ENCODE measurements at regions not wholly inside any gene's neighbourhood (a gene's known extent, or its start where the extent isn't known, plus 50 kb on each side); places are given as distances from the start of the nearest gene placed in this dataset.

GRCh38 chr10:123536176-123536845 lies 129.8 kb upstream of the GPR26 start:
- no peaks in the 10 kb centered on the region for H3K36me3 ChIP-seq (ENCODE audit: control insufficient read depth in 3 of 3, insufficient read depth in 2 of 3, low read depth in 1 of 3, low read length in 3 of 3)
- no peak overlapping the region for H3K27ac ChIP-seq (ENCODE audit: low read depth in 1 of 3, low read length in 2 of 3)
- H3K4me3 ChIP-seq (ENCODE audit: low read depth in 1 of 3, low read length in 3 of 3), result no peak overlapping the region
- FAIRE-seq (no peak), DNase-seq (no peak)
- peaks cover 0 to 10% (median 0%) of the 10 kb centered on the region in 3 donors for H3K27me3 ChIP-seq (ENCODE audit: control insufficient read depth in 3 of 3, insufficient read depth in 3 of 3, low read length in 3 of 3)
- WGBS, 3 donors, result 70 to 75% (median 72%) methylated on average over 6 of the region's 6 CpGs
- no peaks in the 10 kb centered on the region for H3K4me1 ChIP-seq (ENCODE audit: control insufficient read depth in 3 of 3, insufficient read depth in 2 of 3, low read depth in 1 of 3, low read length in 2 of 3)
- no peaks in the 10 kb centered on the region for H3K9me3 ChIP-seq (ENCODE audit: control insufficient read depth in 2 of 2, insufficient read depth in 1 of 2, low read depth in 1 of 2, low read length in 1 of 2)

DNA sequence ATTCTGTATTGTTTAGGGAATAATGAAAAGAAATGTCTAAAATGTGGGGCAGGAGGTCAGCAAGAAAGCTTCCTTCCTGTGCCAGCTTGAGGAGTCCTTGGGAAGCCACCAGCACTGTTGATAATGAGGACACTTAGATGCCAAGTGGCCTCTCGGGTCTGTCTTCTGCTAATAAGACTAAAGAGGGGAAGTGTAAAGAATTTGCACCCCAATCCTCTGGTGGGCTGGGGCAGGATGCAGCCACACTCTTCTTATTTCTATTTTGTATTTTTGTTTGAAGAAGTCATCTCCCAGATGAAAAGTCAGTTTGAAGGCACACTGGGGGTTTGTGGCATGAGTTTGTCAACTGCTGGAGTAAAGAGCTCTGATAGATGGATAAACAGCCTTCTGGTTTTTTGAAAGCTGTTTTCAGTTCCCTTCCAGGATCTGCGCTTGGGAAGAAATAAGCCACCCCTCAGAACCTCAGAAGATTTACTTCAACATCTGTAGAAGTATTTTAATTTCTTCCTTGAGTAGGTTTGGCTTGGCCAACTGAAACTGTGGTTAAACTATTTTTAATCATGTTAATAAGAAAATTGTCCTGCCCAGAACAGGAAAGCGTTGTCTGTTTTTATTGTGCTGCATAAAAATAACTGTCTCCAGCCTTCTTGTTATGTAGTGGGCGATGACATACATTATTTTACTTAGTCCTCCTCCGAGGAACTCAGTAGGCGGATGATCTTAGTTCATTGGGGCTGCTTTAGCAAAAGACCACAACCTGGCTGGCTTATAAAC lies 128.8 kb upstream of the GPR26 start:
- FAIRE-seq (no peak), DNase-seq (no peak)
- no peaks in the 10 kb centered on the region for H3K4me1 ChIP-seq (ENCODE audit: control insufficient read depth in 3 of 3, insufficient read depth in 2 of 3, low read depth in 1 of 3, low read length in 2 of 3)
- H3K9me3 ChIP-seq (ENCODE audit: control insufficient read depth in 2 of 2, insufficient read depth in 1 of 2, low read depth in 1 of 2, low read length in 1 of 2), result no peaks in the 10 kb centered on the region
- peaks cover 0 to 10% (median 0%) of the 10 kb centered on the region in 3 donors for H3K27me3 ChIP-seq (ENCODE audit: control insufficient read depth in 3 of 3, insufficient read depth in 3 of 3, low read length in 3 of 3)
- H3K36me3 ChIP-seq (ENCODE audit: control insufficient read depth in 3 of 3, insufficient read depth in 2 of 3, low read depth in 1 of 3, low read length in 3 of 3), result no peaks in the 10 kb centered on the region
- 77 to 90% (median 85%) methylated on average over 6 of the region's 6 CpGs for WGBS, 3 donors
- H3K27ac ChIP-seq (ENCODE audit: low read depth in 1 of 3, low read length in 2 of 3), result no peak overlapping the region
- H3K4me3 ChIP-seq (ENCODE audit: low read depth in 1 of 3, low read length in 3 of 3), result no peak overlapping the region

- DNase-seq (no peak), FAIRE-seq (no peak)
- H3K4me3 ChIP-seq (ENCODE audit: low read depth in 1 of 3, low read length in 3 of 3), result no peak overlapping the region
- no peak overlapping the region for H3K27ac ChIP-seq (ENCODE audit: low read depth in 1 of 3, low read length in 2 of 3)
- peaks cover 0 to 10% (median 0%) of the 10 kb centered on the region in 3 donors for H3K27me3 ChIP-seq (ENCODE audit: control insufficient read depth in 3 of 3, insufficient read depth in 3 of 3, low read length in 3 of 3)
- no peaks in the 10 kb centered on the region for H3K4me1 ChIP-seq (ENCODE audit: control insufficient read depth in 3 of 3, insufficient read depth in 2 of 3, low read depth in 1 of 3, low read length in 2 of 3)
- H3K36me3 ChIP-seq (ENCODE audit: control insufficient read depth in 3 of 3, insufficient read depth in 2 of 3, low read depth in 1 of 3, low read length in 3 of 3), result no peaks in the 10 kb centered on the region
- 49 to 56% (median 54%) methylated on average over 12 of the region's 12 CpGs for WGBS, 3 donors
- H3K9me3 ChIP-seq (ENCODE audit: control insufficient read depth in 2 of 2, insufficient read depth in 1 of 2, low read depth in 1 of 2, low read length in 1 of 2), result no peaks in the 10 kb centered on the region
Measured at GRCh38 chr10:123538401-123539320, 127.5 kb upstream of the GPR26 start.

GRCh38 chr10:123544986-123545385 lies 121.2 kb upstream of the GPR26 start:
- peaks cover 0 to 4% (median 0%) of the 10 kb centered on the region in 3 donors for H3K27me3 ChIP-seq (ENCODE audit: control insufficient read depth in 3 of 3, insufficient read depth in 3 of 3, low read length in 3 of 3)
- FAIRE-seq (no peak), DNase-seq (no peak)
- no peak overlapping the region for H3K27ac ChIP-seq (ENCODE audit: low read depth in 1 of 3, low read length in 2 of 3)
- H3K36me3 ChIP-seq (ENCODE audit: control insufficient read depth in 3 of 3, insufficient read depth in 2 of 3, low read depth in 1 of 3, low read length in 3 of 3), result no peaks in the 10 kb centered on the region
- no peaks in the 10 kb centered on the region for H3K4me1 ChIP-seq (ENCODE audit: control insufficient read depth in 3 of 3, insufficient read depth in 2 of 3, low read depth in 1 of 3, low read length in 2 of 3)
- no peaks in the 10 kb centered on the region for H3K9me3 ChIP-seq (ENCODE audit: control insufficient read depth in 2 of 2, insufficient read depth in 1 of 2, low read depth in 1 of 2, low read length in 1 of 2)
- no peak overlapping the region for H3K4me3 ChIP-seq (ENCODE audit: low read depth in 1 of 3, low read length in 3 of 3)
- 63 to 85% (median 72%) methylated on average over 3 of the region's 3 CpGs for WGBS, 3 donors

GRCh38 chr10:123548770-123549169 lies 117.4 kb upstream of the GPR26 start:
- FAIRE-seq (no peak), DNase-seq (no peak)
- H3K9me3 ChIP-seq (ENCODE audit: control insufficient read depth in 2 of 2, insufficient read depth in 1 of 2, low read depth in 1 of 2, low read length in 1 of 2), result no peaks in the 10 kb centered on the region
- H3K36me3 ChIP-seq (ENCODE audit: control insufficient read depth in 3 of 3, insufficient read depth in 2 of 3, low read depth in 1 of 3, low read length in 3 of 3), result no peaks in the 10 kb centered on the region
- no peak overlapping the region for H3K27ac ChIP-seq (ENCODE audit: low read depth in 1 of 3, low read length in 2 of 3)
- 56 to 93% (median 63%) methylated on average over 1 to 2 of the region's 2 CpGs for WGBS, 3 donors
- H3K27me3 ChIP-seq (ENCODE audit: control insufficient read depth in 3 of 3, insufficient read depth in 3 of 3, low read length in 3 of 3), result no peaks in the 10 kb centered on the region
- no peak overlapping the region for H3K4me3 ChIP-seq (ENCODE audit: low read depth in 1 of 3, low read length in 3 of 3)
- no peaks in the 10 kb centered on the region for H3K4me1 ChIP-seq (ENCODE audit: control insufficient read depth in 3 of 3, insufficient read depth in 2 of 3, low read depth in 1 of 3, low read length in 2 of 3)

GRCh38 chr10:123549761-123550454 lies 116.2 kb upstream of the GPR26 start:
- DNase-seq (no peak), FAIRE-seq (no peak)
- Histone ChIP-seq H3K4me3 (ENCODE audit: low read depth in 1 of 3, low read length in 3 of 3) (no peak overlapping the region), H3K36me3 (ENCODE audit: control insufficient read depth in 3 of 3, insufficient read depth in 2 of 3, low read depth in 1 of 3, low read length in 3 of 3) (no peaks in the 10 kb centered on the region), H3K9me3 (ENCODE audit: control insufficient read depth in 2 of 2, insufficient read depth in 1 of 2, low read depth in 1 of 2, low read length in 1 of 2) (no peaks in the 10 kb centered on the region), H3K4me1 (ENCODE audit: control insufficient read depth in 3 of 3, insufficient read depth in 2 of 3, low read depth in 1 of 3, low read length in 2 of 3) (no peaks in the 10 kb centered on the region), H3K27me3 (ENCODE audit: control insufficient read depth in 3 of 3, insufficient read depth in 3 of 3, low read length in 3 of 3) (no peaks in the 10 kb centered on the region), H3K27ac (ENCODE audit: low read depth in 1 of 3, low read length in 2 of 3) (no peak overlapping the region)
- WGBS, 3 donors, result 80 to 87% (median 81%) methylated on average over 7 of the region's 7 CpGs

DNA sequence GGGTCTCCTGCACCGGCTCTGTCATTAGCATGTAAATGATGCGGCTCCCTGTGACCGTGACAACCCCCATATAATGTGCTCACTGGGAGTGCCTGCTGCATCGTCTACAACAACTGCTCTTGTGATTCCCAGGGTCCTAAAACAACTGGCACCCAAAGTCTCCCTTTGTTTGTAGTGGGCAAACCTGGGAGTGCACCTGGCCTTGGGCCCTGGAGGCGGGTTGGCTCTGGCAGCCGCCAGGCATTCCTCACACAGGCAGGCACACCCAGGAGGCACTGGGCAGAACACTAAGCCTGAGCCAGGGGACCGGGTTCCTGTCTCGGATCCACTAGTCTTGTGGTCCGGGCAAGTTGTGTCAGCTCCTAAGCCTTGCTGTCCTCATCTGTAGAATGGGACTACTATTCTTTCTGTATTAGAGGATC lies 115.5 kb upstream of the GPR26 start:
- 52 to 56% (median 53%) methylated on average over 9 of the region's 9 CpGs for WGBS, 3 donors
- no peak overlapping the region for H3K27ac ChIP-seq (ENCODE audit: low read depth in 1 of 3, low read length in 2 of 3)
- H3K4me3 ChIP-seq (ENCODE audit: low read depth in 1 of 3, low read length in 3 of 3), result no peak overlapping the region
- DNase-seq, result no peak
- no peaks in the 10 kb centered on the region for H3K4me1 ChIP-seq (ENCODE audit: control insufficient read depth in 3 of 3, insufficient read depth in 2 of 3, low read depth in 1 of 3, low read length in 2 of 3)
- no peaks in the 10 kb centered on the region for H3K27me3 ChIP-seq (ENCODE audit: control insufficient read depth in 3 of 3, insufficient read depth in 3 of 3, low read length in 3 of 3)
- FAIRE-seq, result no peak
- H3K36me3 ChIP-seq (ENCODE audit: control insufficient read depth in 3 of 3, insufficient read depth in 2 of 3, low read depth in 1 of 3, low read length in 3 of 3), result no peaks in the 10 kb centered on the region
- no peaks in the 10 kb centered on the region for H3K9me3 ChIP-seq (ENCODE audit: control insufficient read depth in 2 of 2, insufficient read depth in 1 of 2, low read depth in 1 of 2, low read length in 1 of 2)

DNA sequence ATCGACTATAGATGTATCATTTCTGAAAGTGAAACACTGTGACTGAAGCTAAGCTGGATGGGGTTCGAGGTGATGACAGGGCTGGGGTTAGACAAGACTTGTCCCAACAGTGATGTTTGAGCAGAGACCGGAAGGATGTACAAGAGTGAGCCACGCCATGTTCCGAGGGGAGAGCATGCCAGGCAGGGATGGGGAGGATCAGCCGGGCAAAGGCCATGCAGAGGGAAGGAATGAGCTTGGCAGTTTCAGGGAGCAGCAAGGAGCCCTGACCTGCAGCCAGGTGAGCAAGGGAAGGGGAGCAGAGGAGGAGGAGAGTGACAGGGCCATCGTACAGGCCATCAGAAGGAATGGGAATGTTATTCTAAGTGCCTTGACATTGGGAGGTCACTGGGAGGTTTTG lies 114.9 kb upstream of the GPR26 start:
- no peaks in the 10 kb centered on the region for H3K27me3 ChIP-seq (ENCODE audit: control insufficient read depth in 3 of 3, insufficient read depth in 3 of 3, low read length in 3 of 3)
- no peak overlapping the region for H3K27ac ChIP-seq (ENCODE audit: low read depth in 1 of 3, low read length in 2 of 3)
- no peak for DNase-seq
- no peaks in the 10 kb centered on the region for H3K4me1 ChIP-seq (ENCODE audit: control insufficient read depth in 3 of 3, insufficient read depth in 2 of 3, low read depth in 1 of 3, low read length in 2 of 3)
- WGBS, 3 donors, result 78 to 84% (median 82%) methylated on average over 7 of the region's 7 CpGs
- FAIRE-seq, result no peak
- H3K4me3 ChIP-seq (ENCODE audit: low read depth in 1 of 3, low read length in 3 of 3), result no peak overlapping the region
- H3K36me3 ChIP-seq (ENCODE audit: control insufficient read depth in 3 of 3, insufficient read depth in 2 of 3, low read depth in 1 of 3, low read length in 3 of 3), result no peaks in the 10 kb centered on the region
- no peaks in the 10 kb centered on the region for H3K9me3 ChIP-seq (ENCODE audit: control insufficient read depth in 2 of 2, insufficient read depth in 1 of 2, low read depth in 1 of 2, low read length in 1 of 2)

All from small intestine (tissue), 7 donors.